ENCODE measurements at regions not wholly inside any gene's neighbourhood (a gene's known extent, or its start where the extent isn't known, plus 50 kb on each side); places are given as distances from the start of the nearest gene placed in this dataset.

DNA sequence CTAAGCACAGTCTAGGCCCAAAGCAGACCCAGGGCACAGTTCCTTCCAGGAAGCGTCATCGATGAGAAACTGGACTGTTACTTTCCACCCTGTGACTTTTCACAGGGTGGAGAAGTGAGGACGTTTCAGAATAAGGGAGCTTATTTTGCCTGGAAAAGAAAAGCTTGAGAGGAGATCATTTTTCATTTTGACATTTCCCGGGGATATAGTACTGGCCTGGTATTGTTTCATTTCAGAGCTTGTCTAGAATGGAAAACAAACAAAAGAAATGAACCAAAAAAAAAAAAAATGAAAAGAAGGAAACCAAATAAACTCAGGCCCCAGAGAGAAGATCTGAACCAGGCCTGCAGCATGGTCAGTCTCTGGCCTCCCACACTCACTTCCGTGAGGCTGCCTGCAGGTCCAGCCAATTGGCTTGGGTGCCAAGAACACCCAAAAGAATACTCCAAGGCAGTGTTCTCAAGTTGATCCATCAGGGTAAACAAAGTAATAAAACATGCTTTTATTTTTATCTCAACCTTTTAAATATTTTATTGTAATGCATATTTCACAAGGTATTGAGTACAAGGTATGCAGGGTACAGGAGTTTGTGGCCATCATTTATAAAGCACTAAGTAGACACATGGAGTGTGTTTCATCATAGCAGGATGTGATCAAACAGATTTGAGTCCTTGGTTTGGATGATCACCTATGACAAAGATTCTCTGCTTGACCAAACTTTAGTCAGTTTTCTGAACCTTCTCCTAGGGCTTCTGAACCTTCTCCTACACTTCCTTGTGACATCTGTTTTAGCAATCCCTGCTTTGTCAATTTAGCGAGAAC lies 176.9 kb upstream of the GGTLC1 start:
- TF ChIP-seq, protein P1, sequence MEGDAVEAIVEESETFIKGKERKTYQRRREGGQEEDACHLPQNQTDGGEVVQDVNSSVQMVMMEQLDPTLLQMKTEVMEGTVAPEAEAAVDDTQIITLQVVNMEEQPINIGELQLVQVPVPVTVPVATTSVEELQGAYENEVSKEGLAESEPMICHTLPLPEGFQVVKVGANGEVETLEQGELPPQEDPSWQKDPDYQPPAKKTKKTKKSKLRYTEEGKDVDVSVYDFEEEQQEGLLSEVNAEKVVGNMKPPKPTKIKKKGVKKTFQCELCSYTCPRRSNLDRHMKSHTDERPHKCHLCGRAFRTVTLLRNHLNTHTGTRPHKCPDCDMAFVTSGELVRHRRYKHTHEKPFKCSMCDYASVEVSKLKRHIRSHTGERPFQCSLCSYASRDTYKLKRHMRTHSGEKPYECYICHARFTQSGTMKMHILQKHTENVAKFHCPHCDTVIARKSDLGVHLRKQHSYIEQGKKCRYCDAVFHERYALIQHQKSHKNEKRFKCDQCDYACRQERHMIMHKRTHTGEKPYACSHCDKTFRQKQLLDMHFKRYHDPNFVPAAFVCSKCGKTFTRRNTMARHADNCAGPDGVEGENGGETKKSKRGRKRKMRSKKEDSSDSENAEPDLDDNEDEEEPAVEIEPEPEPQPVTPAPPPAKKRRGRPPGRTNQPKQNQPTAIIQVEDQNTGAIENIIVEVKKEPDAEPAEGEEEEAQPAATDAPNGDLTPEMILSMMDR (IDR thresholded peaks at IDR 0.05; ENCODE audit: partially characterized antibody, unreplicated experiment), result no peak

DNA sequence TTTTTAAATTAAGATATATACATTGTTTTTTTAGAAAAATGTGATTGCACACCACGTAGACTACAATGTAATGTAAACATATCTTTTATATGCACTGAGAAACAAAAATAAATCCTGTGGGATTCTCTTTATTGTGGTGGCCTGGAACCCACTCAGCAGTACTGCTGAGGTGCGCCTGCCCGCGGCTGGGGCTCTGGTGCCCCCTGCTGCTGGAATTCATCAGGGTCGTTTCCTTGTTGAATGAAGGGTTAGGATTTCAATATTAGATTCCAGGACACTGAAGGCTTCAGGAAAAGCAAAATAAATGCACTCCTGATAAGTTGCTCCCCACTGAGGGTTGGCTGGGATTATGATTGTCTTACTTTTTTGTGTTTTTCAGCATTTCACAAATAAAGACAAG lies 175.8 kb upstream of the GGTLC1 start:
- peaks cover 12% of the 10 kb centered on the region for H3K36me3 Mint-ChIP-seq (ENCODE audit: unreplicated experiment)
- H3K27me3 Mint-ChIP-seq (ENCODE audit: unreplicated experiment), result peaks cover 8% of the 10 kb centered on the region
- peaks cover 1% of the 10 kb centered on the region for H3K9me3 Mint-ChIP-seq (ENCODE audit: unreplicated experiment)
- no peak overlapping the region for H3K4me3 Mint-ChIP-seq (ENCODE audit: unreplicated experiment)
- no peak overlapping the region for H3K27ac Mint-ChIP-seq (ENCODE audit: unreplicated experiment)
- H3K4me1 Mint-ChIP-seq (ENCODE audit: low read depth, unreplicated experiment), result no peaks in the 10 kb centered on the region
- peak; percentile 67 for DNase-seq
- TF ChIP-seq, protein P1 (IDR thresholded peaks at IDR 0.05; ENCODE audit: partially characterized antibody, unreplicated experiment), result peak; percentile 45

More for the DNA sequence above, 176.9 kb upstream of the GGTLC1 start:
- Mint-ChIP-seq H3K9me3 (ENCODE audit: unreplicated experiment) (peaks cover 1% of the 10 kb centered on the region), H3K4me1 (ENCODE audit: low read depth, unreplicated experiment) (no peaks in the 10 kb centered on the region), H3K27me3 (ENCODE audit: unreplicated experiment) (peaks cover 8% of the 10 kb centered on the region), H3K36me3 (ENCODE audit: unreplicated experiment) (peaks cover 12% of the 10 kb centered on the region), H3K4me3 (ENCODE audit: unreplicated experiment) (no peak overlapping the region), H3K27ac (ENCODE audit: unreplicated experiment) (no peak overlapping the region)
- DNase-seq, result no peak

DNA sequence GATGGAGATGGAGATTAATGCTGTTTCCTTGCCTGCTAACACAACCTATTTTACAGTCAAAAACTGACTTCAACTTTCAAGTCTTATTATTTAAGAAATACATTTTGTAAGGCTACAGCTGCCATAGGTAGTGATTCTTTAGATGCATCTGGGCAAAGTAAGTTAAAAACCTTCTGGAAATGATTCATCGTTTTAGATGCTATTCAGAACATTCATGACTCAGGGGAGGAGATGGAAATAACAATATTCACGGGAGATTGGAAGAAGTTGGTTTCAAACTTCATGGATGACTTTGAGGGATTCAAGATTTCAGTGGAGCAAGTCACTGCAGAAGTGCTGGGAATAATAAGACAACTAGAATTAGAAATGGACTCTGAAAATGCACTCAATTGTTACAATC lies 174.9 kb upstream of the GGTLC1 start:
- Mint-ChIP-seq H3K4me3 (ENCODE audit: unreplicated experiment) (no peak overlapping the region), H3K9me3 (ENCODE audit: unreplicated experiment) (peaks cover 1% of the 10 kb centered on the region), H3K4me1 (ENCODE audit: low read depth, unreplicated experiment) (no peaks in the 10 kb centered on the region), H3K27ac (ENCODE audit: unreplicated experiment) (no peak overlapping the region), H3K27me3 (ENCODE audit: unreplicated experiment) (peaks cover 8% of the 10 kb centered on the region), H3K36me3 (ENCODE audit: unreplicated experiment) (peaks cover 12% of the 10 kb centered on the region)
- DNase-seq, result no peak
- TF ChIP-seq, protein P1 (IDR thresholded peaks at IDR 0.05; ENCODE audit: partially characterized antibody, unreplicated experiment), result no peak

DNA sequence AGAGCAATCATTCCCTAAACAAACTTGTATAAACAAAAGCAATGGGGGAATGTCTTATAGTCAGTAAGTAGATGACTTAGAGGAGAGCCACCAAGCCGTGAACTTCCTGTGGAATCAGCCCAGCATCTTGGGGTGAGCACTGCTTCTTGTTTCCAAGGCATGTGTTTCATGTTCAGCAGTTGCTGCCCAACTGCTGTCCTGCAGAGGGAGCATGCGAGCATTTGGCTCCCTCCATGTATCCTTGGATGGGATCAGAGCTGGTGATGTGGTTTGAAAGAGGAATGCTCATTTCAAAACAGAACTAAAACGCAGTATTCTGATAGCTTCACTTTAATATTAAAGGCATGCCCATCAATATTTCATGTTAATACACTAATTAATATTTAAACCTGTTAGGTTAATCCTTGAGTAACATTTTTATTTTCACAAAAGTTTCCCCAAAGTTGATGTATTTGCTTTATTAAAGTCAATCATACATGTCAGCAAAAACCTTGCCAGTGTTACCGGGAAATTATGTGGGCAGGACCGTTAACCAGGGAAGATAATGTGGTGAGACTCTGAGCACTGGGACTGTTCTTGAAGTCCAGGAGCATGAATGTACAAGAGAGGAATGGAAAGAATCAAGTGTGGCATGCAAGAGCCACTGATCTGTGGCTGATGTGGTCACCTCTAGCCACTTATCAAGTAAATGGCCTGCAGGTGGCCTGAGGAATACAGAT lies 172.1 kb upstream of the GGTLC1 start:
- no peak overlapping the region for H3K27ac Mint-ChIP-seq (ENCODE audit: unreplicated experiment)
- H3K27me3 Mint-ChIP-seq (ENCODE audit: unreplicated experiment), result peaks cover 5% of the 10 kb centered on the region
- TF ChIP-seq, protein P1 (IDR thresholded peaks at IDR 0.05; ENCODE audit: partially characterized antibody, unreplicated experiment), result peak; percentile 73
- H3K36me3 Mint-ChIP-seq (ENCODE audit: unreplicated experiment), result peaks cover 12% of the 10 kb centered on the region
- H3K4me1 Mint-ChIP-seq (ENCODE audit: low read depth, unreplicated experiment), result no peaks in the 10 kb centered on the region
- peaks cover 1% of the 10 kb centered on the region for H3K9me3 Mint-ChIP-seq (ENCODE audit: unreplicated experiment)
- DNase-seq, result peak; percentile 74
- no peak overlapping the region for H3K4me3 Mint-ChIP-seq (ENCODE audit: unreplicated experiment)

DNA sequence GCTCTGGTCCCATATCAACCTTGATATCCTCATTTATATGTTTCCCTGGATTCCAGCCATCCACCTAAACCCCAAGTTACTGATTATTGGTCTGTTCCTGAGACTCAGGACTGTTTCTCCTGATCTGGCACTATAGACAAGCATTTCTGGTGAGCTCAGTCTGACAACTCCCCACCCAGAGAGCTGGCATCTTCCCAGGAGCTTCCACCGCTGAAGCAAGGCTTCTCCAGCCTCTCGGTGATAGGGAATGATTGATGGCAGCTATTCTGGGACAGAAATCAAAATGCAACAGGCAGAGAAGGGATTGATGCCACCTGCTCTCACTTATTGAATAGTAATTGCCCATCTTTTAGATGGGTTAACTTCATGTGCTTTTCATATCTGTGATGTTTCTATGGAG lies 169.7 kb upstream of the GGTLC1 start:
- TF ChIP-seq, protein P1 (IDR thresholded peaks at IDR 0.05; ENCODE audit: partially characterized antibody, unreplicated experiment), result no peak
- DNase-seq, result no peak
- Mint-ChIP-seq H3K4me1 (ENCODE audit: low read depth, unreplicated experiment) (peaks cover 11% of the 10 kb centered on the region), H3K36me3 (ENCODE audit: unreplicated experiment) (peaks cover 8% of the 10 kb centered on the region), H3K9me3 (ENCODE audit: unreplicated experiment) (peaks cover 5% of the 10 kb centered on the region), H3K27me3 (ENCODE audit: unreplicated experiment) (peaks cover 8% of the 10 kb centered on the region), H3K4me3 (ENCODE audit: unreplicated experiment) (no peak overlapping the region), H3K27ac (ENCODE audit: unreplicated experiment) (no peak overlapping the region)
